EH (cell line): ENCODE measurements at regions not wholly inside any gene's neighbourhood (a gene's known extent, or its start where the extent isn't known, plus 50 kb on each side); places are given as distances from the start of the nearest gene placed in this dataset.
"Not testable (repeated sequence)": the region's sequence is repeated elsewhere in the genome, so short reads cannot be mapped to it uniquely, and the experiment has no call there.

ENCODE experiments used
- DNase-seq: peaks from one replicate; pipeline ENCODE4 v3.0.0-alpha.2; 2015; ENCODE audit warnings: low read depth

DNA sequence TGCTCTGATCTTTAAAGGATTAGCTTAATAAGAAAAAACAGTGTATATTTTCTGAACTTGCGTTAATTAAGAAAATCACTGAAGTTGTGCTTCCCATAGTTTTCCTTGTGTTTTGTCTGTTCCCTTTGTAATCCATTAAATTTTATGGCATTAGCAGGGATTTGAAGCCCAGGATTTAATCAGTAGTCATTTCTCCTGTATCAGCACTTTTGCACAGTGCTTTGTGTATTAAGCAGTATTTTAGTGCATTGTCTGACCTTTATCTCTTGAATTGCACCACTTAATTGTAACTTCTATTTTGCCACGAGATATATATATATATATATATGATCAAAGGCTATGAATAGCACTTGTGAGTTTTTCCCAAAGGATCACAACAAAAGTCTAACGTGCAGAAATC lies 133.7 kb downstream of the S1PR1 start:
- no peak for DNase-seq

- peak; percentile 90 for DNase-seq
Observed at GRCh38 chr1:101371259-101371658, 134.4 kb downstream of the S1PR1 start.

DNA sequence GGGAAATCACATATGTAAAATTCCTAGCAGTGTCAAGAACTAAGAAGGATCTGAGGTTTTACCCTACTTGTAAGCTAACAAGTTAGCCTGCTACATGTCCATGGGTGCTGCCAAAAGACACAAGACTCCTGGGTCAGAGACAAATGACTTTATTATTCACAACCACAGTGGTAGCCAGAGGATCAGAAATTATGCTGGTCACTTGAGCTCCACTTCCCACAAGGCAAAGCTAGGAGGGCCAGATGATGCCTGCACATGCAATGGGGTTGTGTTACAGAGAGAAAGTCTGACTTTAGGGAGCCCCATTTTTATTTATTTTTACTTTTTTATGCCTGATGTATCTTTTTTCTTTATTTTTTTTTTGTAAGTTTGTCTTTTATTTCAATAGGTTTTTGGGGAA lies 136.8 kb downstream of the S1PR1 start:
- DNase-seq, result no peak

DNA sequence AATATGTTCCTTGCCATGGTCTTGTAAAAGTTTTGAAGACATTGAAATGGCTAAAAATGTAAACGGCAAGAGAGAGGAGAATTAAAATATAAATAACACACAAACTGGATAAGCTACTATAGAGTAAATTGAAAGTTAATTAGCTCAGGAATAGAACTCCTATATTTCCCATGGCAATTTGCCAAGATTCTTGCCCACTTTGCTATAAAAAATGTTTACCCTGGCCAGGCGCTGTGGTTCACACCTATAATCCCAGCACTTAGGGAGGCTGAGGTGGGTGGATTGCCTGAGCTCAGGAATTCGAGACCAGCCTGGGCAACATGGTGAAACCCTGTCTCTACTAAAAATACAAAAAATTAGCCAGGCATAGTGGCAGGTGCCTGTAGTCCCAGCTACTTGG lies 138.6 kb downstream of the S1PR1 start:
- DNase-seq, result not testable (repeated sequence)

DNA sequence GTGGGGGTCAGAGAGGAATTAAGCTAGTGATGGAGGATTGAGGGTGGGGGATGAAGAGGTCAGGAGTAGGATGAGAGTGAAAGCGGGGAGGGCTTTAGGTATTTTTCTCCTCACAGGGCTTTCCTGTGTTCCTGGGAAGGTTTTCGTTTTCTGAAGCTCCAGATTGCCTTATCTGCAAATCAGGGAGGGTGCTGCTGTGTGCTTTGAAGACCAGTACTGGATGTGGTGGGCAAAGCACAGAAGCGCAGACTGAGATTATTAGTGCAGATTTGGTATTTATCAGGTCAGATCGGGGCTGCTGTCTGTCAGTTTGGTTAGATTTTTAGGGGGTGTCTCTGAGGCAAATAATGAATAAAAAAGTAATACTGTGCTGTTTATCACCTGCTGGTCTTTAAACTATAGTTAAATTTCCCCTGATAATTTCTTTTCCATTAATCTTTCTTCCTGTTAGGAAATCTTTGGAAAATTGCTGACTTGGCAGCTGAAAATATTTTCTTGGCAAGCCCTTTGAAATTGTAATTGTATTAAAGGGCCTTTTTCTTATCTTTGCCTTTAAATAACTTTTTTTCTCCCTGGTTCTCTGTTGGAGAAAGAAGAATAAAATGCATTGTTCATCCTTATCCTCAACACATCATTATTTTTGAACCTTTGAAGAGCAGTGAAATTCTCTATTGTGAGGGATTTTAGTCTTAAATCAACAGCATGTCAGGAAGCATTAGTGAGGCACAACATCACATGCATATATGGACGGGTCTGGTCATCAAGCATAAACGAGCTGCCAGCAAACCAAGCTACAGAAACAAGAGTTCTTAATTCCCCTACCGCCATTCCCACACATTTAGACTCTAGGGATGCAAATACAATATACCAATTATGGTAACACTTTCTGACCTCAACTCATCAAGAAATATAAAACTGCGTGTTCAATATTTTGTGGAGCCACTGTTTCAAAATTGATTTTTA lies 139.6 kb downstream of the S1PR1 start:
- no peak for DNase-seq

GRCh38 chr1:101377084-101377835 lies 140.4 kb downstream of the S1PR1 start:
- no peak for DNase-seq

DNA sequence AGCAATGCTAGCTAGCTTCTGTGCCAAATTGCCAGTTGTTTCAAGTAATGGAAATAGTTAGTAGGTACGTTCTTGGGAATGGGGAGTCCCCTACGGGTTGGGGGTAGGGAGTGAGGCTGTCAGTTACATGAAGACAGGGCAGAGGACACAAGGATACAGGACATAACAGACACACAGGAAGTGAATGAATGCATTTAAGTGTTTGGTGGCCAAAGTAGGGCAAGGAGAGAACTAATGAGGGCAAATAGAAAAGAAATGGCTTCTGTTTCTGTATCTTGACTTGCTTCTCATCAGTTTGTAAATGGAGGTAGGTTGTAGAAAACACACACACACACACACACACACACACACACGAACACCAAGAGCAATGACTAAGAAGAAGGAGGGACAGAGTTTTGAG lies 142.2 kb downstream of the S1PR1 start:
- DNase-seq, result no peak

GRCh38 chr1:101379950-101380349 lies 143.1 kb downstream of the S1PR1 start:
- DNase-seq, result no peak

GRCh38 chr1:101382135-101382534 lies 145.3 kb downstream of the S1PR1 start:
- no peak for DNase-seq

DNA sequence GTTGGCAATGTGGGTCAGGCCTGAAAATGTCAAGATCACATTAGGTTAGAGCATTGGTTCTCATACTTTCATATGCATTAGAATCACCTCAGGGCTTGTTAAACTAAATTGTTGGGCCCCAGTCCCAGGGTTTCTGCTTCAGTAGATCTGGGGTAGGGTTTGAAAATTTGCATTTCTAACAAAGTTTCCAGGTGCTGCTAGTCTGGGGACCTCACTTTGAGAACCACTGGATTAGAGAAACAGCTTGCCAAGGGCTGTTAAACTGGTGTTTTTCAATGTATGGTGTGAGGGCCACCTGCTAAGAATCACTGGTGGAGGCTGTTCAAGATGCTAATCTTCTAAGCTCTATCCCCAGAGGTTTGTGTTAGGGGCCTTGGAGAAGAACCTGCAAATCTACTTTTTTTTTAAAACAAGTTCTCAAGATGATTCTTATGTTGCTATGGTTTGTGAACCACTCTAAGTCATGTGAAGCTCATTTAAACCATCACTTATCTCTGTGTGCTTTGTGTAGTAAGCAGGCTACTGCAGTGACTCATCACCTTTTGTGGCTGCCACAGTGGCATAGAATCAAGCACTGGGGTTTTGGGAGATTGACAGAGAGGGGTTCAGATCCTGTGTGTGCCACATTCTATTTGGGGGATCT lies 152.2 kb downstream of the S1PR1 start:
- DNase-seq, result peak; percentile 27

DNA sequence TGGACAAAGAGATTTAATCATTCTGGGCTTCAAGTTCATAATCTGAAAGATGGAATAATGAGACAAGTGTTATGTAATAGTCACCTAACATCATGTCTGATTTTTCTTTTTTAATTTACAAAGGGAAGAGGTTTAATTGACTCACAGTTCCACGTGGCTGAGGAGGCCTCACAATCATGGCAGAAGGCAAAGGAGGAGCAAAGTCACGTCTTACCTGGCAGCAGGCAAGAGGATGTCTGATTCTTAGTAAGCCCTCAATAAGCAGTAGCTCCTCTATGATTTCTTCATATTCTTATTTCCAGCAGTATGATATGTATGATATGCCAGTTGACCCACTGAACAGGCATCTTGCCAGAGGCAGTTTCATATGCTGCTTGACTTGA lies 152.7 kb downstream of the S1PR1 start:
- no peak for DNase-seq

DNA sequence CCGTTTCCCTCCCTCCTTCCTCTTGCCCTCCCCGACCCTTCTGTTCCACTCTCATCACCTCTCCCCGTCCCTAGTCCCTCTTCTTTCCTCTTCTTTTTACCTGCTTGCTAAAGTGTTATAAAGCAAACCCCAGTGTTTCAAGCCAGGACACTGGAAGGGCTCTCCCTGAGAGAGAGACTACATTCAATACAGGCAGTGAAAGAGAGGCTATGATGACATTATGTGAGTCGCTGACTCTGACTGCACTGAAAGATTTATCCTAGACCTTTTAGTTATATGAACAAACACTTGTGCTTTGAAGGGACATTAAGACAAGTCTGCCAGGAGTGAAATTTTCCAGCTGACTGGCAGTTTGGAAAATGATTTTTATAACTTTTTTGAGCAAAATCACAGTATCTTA lies 155.7 kb downstream of the S1PR1 start:
- no peak for DNase-seq

DNA sequence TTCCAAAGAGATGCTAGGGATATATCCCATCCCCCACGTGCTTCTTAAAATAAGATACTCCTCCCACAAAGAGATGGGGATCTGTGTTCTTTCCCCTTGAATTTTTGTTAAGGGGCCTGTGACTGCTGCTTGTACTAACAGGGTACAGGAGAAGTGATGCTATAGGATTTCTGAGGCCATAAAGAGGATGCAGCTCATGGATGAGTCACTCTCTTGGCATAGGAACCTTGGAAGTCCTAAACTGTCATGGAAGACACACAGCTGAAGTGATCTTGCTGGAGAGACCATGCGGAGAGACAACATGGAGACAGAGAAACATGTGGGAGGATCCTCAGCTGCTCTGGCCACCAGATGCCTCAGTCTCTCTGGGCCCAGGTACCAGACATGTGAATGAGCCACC lies 157.2 kb downstream of the S1PR1 start:
- peak; percentile 22 for DNase-seq

GRCh38 chr1:101399222-101399621 lies 162.4 kb downstream of the S1PR1 start:
- no peak for DNase-seq

DNA sequence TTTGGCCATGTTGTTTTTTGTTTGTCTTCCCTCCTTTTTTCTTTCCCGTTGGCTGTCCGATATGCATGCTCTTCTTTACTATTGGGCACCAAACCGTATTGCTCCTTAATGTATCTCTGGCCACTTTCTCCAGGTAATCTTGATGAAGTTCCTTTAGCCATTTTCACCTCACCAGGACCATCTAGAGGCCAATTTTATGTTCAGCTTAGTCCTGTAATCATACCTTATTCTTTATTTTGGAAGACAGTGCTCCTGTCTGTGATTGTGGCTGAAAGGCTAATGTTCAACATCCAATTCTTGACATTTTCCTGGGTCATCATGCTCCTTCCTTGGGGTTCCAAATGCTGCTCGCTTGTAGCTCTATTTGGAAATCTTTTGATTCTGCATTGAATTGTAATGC lies 169.5 kb downstream of the S1PR1 start:
- DNase-seq, result no peak

GRCh38 chr1:101406681-101407080 lies 169.9 kb downstream of the S1PR1 start:
- DNase-seq, result no peak

GRCh38 chr1:101407505-101408211 lies 170.8 kb downstream of the S1PR1 start:
- no peak for DNase-seq

- no peak for DNase-seq
Observed at GRCh38 chr1:101408212-101409042, 171.6 kb downstream of the S1PR1 start.

DNA sequence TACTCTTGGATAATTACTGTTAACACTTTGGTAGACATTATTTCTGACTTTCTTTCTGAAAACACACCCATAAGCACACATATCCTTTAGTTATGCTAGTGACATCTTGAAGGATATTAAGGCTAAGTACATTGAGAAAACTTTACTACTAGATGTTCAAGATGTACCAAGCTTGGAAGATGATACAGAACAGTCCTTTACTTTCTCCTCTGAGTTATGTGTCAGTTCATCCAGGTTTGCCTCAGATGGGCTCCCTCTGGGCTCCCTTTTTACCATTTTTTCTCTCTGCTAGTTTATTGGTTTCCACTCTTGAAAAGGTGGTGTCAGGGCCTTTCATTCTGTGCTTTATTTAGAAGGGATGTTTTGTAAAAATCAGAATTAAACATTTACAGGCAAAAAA lies 172.3 kb downstream of the S1PR1 start:
- no peak for DNase-seq

GRCh38 chr1:101410048-101410878 lies 173.4 kb downstream of the S1PR1 start:
- no peak for DNase-seq
